ENCODE measurements at regions not wholly inside any gene's neighbourhood (a gene's known extent, or its start where the extent isn't known, plus 50 kb on each side); places are given as distances from the start of the nearest gene placed in this dataset.

- TF ChIP-seq CTCF (IDR thresholded peaks at IDR 0.05) (no peak), EZH2 (IDR thresholded peaks at IDR 0.05) (no peak)
Observed at GRCh38 chr5:102582696-102583095, 83.9 kb upstream of the SLCO6A1 start.

Data from neural progenitor cell (in vitro differentiated cells).